GM19372 (cell line): ENCODE measurements at regions not wholly inside any gene's neighbourhood (a gene's known extent, or its start where the extent isn't known, plus 50 kb on each side); places are given as distances from the start of the nearest gene placed in this dataset.

Experiments
- ATAC-seq: cut with Tn5 transposase; IDR thresholded peaks from one replicate; pipeline ENCODE4 v1.9.1; 2021; ENCODE audit warnings: mild to moderate bottlenecking, low read depth, moderate library complexity; ENCODE audit not compliant: unreplicated experiment

DNA sequence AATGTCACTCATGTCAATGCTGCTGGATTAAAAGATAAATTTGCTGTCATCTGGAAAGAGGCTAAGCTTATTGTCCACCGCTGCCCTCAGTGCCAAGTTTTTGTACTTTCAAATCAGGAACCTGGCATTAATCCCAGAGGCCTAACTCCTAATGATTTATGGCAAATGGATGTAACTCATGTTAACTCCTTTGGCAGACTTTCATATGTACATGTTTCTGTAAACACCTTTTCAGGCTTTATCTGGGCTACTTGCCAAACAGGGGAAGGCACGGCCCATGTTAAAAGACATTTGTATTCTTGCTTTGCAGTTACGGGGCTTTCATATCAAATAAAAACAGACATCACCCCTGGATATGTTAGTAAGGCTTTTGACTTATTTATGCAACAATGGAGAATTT, 608.0 kb upstream of the ACO1 start:
- no peak for ATAC-seq

DNA sequence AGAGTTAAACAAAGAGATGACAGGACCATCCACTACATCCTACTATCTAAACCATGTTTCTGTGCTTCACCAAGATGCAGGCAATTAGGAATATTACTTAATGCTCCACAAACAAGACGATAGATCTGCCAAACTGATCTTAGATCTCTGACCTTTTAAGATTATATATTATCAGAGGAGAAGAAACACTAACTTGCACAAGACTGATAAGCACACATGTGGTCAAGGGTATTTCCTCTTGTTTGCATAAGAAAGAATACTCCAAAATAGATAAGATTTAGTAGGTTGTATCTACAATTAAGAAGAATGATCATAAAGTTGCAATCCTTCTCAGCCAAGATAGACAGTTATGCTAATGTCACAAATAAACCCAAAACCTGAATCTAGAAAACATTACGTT, 601.0 kb upstream of the ACO1 start:
- no peak for ATAC-seq

DNA sequence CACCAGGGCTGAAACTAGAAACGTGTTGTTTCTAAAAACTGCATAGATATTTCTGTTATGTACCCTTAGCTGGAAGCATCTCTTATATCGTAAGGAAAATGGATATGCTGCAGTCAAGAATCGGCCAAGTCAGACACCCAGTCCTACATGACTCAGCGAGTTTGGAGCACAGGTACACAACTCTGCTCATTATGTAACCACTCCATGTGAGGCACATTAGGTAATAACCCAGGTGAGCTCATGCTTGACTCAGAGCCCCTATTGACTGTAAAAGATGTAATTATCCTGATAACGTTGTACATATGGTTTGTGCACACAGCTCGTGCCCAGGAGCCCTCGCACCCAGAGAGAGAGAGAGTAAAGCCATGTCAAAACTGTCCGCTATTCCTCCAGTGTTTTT, 593.7 kb upstream of the ACO1 start:
- ATAC-seq = no peak

DNA sequence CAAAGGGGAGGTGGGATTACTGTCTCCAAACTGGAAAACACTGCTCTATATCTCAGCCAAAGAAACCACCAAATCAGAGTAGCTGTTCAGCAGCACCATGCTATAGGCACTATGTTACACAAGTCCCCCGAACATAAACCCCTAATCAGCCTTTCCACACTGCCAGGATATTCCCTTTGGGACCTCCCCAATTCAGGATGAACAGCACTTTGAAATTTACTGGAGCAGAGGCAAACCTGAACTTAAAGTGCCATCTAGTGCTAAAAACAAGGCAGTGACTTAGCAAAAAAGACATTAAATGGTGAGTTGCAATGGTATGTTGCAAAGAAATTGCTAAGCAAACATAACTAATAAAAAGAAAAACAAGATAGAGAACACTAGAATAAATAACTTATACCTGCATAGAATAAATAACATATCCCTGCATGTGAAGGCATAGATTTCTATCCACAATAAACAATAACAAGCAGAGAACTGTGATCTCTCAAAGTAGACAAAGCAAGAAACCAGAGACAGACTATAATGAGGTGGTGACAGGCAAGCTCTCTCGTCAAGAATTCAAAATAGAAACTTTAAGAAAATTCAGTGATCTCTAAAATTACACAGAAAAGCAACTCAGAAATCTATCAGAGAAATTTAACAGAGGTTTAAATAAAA, 584.4 kb upstream of the ACO1 start:
- no peak for ATAC-seq

DNA sequence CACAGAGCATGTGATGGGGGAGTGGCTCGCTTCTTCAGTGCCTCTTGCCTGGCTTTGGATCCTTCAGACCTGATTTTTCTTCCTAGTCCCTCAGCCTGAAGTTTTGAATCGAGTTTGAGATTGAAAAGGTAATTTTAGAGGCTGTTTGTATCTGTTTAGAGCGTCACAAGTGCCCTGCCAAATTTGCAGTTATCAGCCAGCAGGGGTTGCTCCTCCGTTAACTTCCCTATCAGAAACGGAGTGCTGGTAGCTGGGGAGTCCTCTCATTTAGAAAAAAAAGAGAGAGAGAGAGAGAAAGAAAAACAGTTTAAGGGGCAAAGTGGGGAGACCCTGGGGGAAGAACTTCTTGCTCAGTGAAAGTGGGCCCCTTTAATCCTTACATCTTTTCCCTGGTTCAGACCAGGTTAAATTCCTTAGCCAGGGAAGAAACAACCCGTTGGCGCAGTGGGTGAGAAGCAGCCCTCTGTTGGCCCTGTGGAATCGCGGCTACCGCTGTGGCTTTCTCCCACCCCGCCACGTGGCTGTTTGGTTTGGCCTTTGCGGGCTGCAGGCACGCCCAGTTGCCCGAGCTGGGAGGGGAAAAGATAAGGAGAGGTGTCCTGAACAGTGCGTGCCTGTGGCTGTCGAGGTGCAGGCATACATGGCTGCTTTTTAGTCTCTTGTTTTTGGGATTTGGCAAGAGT, 576.7 kb upstream of the ACO1 start:
- ATAC-seq = no peak

DNA sequence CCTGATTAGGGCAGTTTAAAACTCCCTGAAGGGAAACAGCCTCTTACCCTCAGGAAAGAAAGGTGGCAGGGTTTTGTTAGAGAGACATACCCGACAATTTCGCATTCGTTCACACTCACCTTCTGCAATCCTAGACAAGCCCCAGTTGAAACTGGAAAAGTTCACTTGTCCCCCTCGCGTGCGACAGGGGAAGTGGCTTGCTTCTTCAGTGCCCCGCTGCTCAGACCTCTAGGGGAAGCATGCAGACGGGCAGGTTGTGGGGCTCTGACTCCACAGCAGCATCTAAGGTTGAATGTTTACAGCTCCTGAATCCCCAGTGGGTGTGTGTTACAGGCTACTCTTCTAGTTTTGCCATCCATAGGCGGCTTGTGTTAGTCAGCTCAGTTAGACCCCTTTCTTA, 575.7 kb upstream of the ACO1 start:
- ATAC-seq = no peak

DNA sequence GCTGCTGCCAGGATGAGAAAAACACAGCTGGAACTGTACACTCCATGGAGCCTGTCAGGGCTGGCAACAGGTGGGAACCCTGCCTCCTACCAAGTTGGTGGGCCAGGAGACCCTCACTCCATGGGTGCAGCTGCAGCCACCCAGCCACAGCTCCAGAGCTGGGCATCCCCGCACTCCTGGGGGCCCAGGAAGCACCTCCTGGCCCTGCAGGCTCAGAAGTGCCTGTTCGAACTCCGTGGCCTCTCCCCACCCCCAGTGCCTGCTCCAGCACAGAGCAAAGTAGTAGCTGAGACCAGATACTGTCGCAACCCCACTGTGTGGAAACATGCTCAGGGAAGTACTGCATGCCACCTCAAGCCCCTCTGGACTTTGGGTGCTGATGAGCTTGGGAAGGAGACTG, 564.0 kb upstream of the ACO1 start:
- no peak for ATAC-seq

DNA sequence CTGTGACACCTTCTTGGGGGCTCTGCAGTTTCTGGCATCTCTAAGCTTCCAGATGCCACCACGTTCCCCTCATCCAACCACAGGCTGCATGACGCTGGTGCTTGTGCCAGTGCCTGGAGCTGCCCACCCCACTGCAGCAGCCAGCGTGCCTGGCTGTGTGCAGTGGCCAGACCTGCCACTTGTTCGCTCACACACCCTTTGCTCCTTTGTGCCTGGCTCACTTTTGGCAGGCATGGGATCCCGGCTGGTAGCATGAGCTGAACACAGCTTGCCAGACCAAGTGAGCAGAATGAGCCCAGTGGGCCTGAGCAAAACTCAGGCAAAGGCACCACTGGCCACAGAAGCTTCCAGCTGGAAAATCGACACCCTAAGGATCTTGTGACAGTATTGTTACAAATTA, 562.9 kb upstream of the ACO1 start:
- ATAC-seq = no peak

DNA sequence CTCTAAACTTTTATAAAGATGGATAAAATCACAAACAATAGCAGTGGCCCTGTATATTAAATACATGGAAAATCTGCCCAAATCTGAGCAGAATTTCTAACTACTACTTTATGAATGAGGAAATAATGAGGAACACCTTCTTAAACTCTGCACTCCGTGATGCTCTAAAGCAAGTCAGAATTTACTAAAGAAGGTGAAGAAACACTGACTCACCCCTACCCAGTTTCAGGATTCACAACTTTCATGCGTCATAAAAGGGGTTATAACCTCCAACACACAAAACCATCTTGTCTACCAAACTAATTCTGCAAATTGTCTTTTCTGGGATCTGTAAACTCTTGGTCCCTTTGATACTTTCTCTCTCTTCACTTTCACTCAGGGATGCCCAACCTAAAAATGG, 561.1 kb upstream of the ACO1 start:
- no peak for ATAC-seq

DNA sequence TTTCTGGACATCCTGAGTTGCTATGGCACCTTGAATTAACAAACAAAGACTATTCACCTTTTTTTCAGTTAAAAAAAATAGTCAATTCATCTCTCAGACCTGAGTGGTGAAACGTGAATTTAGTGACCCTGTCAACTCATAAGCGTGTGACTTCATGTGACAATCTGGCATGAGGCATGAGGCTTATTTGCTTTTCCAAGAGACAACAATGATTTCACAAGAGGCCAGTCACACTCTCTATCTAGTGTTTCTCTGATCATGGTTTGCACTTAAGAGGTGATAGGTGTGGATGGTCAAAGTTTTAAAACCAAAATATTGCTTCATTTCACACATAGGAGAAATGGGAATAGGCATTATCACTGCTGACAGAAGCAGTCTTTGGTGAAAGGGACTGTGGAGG, 559.6 kb upstream of the ACO1 start:
- ATAC-seq = no peak

DNA sequence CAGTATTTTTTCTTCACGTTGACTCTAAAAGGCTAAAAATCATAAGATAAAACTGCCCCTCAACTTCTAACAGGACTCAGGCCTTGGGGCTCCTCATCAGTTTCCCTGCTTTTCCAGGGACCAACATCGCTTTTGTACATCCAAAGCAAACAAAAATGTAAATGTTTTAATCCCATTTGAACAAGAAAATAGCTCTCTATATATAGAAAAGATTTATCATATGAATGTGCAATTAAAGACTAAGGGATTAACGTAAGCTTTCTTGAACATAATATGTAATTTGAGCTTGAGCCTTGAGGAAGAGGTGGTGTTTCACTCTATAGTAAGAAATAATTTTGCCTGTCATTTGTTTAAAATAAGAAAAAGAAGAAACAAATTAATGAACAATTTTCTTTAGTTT, 547.2 kb upstream of the ACO1 start:
- ATAC-seq = no peak

DNA sequence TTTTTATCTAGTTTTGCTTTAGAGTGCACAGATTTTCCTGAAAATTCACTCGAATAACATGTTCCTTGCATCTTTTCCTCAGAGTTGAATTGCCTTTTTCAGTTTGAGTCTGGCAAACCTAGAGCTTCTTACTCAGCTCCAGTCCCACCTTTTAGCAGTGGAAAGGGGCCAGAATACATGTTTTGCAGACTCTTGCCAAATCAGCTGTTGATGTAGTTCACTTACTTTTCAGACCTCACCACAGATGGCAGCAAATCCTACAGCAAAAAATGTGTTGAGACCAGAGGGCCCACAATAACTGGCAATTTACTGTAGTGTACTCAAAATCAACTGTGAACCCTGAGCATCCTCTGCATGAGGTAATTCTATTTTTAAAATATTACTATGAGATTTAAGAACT, 545.2 kb upstream of the ACO1 start:
- ATAC-seq = no peak

DNA sequence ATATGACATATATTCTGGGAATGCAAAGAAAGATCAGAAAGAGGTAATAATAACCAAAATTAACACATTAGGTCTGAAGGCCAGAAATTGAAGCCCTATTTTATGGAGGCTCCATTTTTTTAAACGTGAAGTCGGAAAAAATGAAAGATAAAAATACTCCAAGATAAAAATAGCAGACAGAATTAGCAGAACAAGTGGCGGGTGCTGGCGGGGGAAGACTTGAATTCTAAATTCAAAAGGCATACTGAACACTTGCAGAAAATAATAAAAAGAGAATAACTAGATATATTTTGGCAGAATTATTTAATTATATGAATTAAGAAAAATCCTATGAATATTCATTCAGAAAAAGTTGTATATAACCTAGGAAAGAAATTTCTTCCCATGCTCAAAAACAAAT, 543.7 kb upstream of the ACO1 start:
- no peak for ATAC-seq

DNA sequence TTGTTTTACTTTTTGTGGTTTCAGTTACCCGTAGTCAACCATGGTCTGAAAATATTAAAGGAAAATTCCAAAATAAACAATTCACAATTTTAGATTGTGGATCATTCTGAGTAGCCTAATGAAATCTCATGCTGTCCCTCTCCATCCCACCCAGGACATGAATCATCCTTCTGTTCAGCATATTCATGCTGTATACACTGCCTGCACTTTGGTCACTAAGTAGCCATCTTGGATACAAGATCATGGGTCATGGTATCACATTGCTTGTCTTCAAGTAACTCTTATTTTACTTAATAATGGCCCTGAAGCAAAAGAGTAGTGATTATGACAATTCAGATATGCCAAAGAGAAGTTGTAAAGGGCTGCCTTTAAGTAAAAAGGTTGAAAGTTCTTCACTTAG, 536.5 kb upstream of the ACO1 start:
- no peak for ATAC-seq

DNA sequence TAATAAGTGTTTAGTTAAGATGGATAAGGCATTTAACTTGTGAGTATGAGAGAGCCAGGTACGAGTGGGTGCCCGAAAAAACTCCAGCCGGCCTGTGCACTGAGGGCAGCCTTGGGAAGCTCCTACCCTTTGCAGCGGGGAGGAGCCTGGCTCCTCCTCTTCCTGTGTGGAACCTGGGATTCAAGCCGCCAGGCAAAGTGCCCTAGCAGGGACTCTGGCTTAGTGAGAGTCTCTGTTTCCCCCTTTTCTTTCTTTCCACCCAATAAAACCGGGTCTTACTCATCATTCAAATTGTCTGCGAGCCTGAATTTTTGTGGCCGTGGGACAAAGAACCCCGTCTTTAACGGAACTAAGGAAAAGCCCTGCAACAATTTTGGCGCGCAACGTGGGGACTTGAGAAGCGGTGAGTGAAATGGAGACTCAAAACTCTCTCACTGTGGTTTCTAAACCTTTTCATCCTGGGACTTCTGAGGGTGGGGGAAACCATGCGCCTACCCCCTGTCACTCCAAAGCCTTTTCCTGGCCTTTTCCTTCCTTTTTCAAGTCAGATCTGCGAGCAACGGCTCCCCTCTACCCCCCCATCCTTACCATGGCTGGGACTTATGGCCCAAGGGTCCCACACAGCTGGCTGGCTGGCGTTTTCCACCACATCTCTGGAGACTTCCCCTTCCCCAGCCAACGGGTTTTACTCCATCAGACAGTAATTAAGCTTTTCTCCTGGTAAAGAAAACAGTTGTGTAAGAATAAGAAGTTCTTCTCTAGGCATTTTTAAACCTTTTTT, 535.7 kb upstream of the ACO1 start:
- ATAC-seq = no peak

DNA sequence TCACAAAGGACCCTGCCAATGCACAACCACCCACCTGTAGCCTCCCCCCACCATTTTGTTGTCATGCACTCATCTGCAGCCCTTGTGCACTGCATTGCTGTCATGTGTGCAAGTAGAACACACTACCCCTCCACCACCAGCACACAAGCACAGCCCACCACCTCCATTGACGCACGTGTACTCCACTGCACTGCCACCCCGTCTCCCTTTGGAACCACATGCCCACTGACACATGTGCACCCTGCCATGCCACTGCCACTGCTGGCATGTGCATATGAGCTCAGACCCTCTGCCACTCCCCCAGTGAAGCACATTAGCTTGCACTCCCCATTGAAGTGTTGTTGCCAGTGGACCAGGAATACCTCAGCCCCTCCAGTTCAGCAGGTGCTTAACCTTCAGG, 530.3 kb upstream of the ACO1 start:
- no peak for ATAC-seq

DNA sequence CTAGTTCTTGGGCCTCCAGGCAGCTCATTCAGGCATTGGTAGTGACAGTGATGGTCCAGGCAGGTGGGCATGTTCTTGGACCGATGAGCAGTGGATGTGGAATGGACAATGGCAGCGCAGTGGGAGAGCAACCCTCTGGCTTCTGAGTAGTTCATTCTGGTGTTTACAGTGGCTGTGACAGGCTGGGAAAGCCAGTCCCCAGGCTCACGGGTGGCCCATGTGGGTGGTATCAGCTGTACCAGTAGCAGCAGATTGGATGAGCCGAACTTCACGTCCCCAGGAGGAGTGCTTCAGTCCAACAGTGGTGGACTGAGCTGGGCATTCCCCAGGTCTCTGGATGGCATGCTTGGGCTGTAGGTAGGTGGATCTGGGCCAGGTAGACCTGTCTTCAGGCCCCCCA, 515.6 kb upstream of the ACO1 start:
- no peak for ATAC-seq

DNA sequence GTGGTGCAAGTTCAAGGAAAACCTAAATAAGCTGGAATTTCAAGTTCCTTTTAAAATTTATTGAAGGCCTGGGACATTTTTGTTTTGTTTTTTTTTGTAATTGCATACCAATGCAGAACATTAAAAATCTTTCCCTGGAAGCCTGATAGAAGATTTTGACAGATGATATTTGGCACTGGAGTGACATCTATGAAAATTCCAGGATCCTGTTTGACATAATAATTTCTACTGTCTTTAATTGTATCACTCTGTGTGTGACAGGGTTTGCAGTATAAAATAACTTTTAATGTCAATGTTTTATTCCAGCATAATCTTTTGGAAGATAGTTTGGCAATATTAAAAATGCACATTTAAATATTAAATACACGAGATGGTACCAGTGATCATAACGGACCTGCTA, 514.2 kb upstream of the ACO1 start:
- ATAC-seq = no peak

DNA sequence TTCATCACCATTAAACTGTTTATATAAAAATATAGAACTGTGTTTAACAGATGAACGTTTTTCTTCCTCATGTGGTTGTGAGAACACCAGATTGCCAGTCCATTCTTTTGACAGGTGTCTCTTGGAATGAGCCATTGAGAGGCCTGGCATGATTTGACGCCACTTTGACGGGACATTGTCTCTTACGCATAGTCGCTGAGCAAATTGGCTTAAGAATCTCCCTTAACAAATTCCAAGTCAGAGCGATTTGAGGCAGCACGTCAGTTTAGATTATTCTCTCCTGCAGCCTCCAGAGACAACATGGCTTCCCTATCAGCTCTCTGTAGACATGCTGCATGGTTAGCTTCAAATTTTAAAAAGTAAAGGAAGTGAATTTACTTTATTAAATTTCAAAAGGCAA, 510.7 kb upstream of the ACO1 start:
- no peak for ATAC-seq

DNA sequence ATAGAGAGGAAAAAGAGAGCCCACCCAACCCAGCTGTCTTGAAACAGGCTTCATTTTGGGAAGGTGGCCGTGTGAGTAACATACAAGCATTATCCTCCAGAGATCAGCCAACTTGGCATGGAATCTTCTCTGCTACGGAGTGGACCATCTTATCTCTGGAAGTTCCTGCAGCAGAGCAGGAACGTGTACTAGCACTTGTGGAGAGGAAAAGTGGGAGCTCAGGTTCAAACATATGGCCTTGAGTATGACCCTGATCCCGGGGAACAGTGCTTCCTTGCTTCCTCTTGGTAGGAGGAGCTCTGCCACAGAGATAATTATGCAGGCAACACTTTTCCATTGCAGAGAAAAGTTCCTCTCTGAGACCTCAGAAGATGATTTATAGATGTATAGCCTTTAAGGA, 490.4 kb upstream of the ACO1 start:
- ATAC-seq = no peak

DNA sequence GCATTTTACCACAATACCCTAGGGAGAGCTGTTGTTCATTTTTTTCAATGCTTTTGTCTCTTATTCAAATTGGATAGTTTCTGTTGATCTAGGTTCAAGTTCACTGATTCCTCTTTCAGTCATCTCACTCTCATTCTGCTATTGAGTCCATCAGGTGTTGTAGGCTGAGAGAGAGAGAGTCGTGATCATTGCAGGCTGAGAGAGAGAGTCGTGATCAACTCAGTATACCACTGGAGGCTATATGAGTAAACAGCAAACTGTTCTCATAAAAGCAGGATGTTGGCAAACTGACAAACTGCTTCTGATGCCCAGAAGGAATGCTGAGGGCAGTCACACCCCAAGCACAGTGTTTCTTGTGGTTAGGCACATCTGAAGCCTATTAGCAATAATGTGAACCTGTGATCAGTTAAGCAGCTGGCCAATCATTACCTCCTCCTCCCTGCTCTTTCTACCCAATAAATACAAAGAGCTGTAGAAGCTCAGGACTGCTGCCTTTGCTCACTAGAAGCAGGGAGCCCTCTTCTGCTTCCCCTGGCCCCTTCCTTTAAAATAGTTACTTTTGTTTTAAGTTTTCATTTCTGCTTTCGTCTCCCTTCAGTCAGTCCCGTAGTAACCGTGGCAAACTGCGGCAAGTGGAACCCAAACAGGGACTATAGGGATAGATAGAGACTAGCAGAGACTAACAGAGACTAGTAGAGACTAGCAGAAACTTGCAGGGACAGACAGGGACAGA, 476.1 kb upstream of the ACO1 start:
- ATAC-seq = no peak
